PC-3 (cell line): ENCODE measurements at regions not wholly inside any gene's neighbourhood (a gene's known extent, or its start where the extent isn't known, plus 50 kb on each side); places are given as distances from the start of the nearest gene placed in this dataset.

ENCODE experiments used
- CTCF ChIP-seq: fragments of 300-600 bp; sonication (generic); conservative IDR thresholded peaks from 2 replicates; pipeline ENCODE4 v1.5.1; 2017; ENCODE audit warnings: antibody characterized with exemption, low read depth, mild to moderate bottlenecking, low read length
- EZH2 ChIP-seq: fragments of 300-600 bp; sonication (generic); IDR thresholded peaks from one replicate; pipeline ENCODE4 v1.6.1; 2017; ENCODE audit warnings: antibody characterized with exemption, mild to moderate bottlenecking, low read length; ENCODE audit not compliant: unreplicated experiment
- EZH2phosphoT487 ChIP-seq: fragments of 300-600 bp; sonication (generic); IDR thresholded peaks from 2 replicates; pipeline ENCODE4 v1.6.1; 2018; ENCODE audit warnings: mild to moderate bottlenecking, antibody characterized with exemption, low read length, borderline replicate concordance

GRCh38 chr13:30559274-30559673, 58.4 kb upstream of the USPL1 start:
- TF ChIP-seq CTCF (no peak), EZH2phosphoT487 (no peak), EZH2 (no peak)
